Caco-2 (cell line): ENCODE measurements at regions not wholly inside any gene's neighbourhood (a gene's known extent, or its start where the extent isn't known, plus 50 kb on each side); places are given as distances from the start of the nearest gene placed in this dataset.

Source experiments
- BruUV-seq: library from RNA; stranded (reverse); fragments of 400-500 nt; replicated peaks from 2 replicates; lab custom pipeline; 2021; lab: Mats Ljungman, UMichigan
- CTCF ChIA-PET: fragments of 300-600 bp; sonication (Branson Sonifier 250); formaldehyde crosslinking; loops from one replicate; lab custom pipeline; 2022; ENCODE audit warnings: antibody characterized with exemption; lab: Charles Lee
- POLR2A ChIA-PET: fragments of 300-600 bp; sonication (Branson Sonifier 250); formaldehyde crosslinking; loops from one replicate; lab custom pipeline; 2022; ENCODE audit warnings: antibody characterized with exemption; lab: Charles Lee
- DNase-seq, 2 experiments: peaks; one replicate each; pipeline versions ENCODE4 v3.0.0 to v3.0.0-alpha.2; 2020 to 2022
- H3K27me3 ChIP-seq: replicated peaks from 2 replicates; pipeline ENCODE4 v1.6.0; 2011; ENCODE audit warnings: low read length; ENCODE audit not compliant: control insufficient read depth, insufficient read depth
- H3K36me3 ChIP-seq: 2 replicates; pipeline ENCODE4 v1.5.1; 2011; ENCODE audit warnings: low read length; ENCODE audit not compliant: control insufficient read depth, insufficient read depth
- H3K4me1 ChIP-seq: fragments of 250-450 bp; sonication (Bioruptor Pico); 2 replicates; pipeline ENCODE4 v1.5.1; 2020; ENCODE audit warnings: mild to moderate bottlenecking
- H3K4me3 ChIP-seq: 2 replicates; pipeline ENCODE4 v1.5.1; 2011; ENCODE audit warnings: low read depth, mild to moderate bottlenecking, control low read depth, low read length
- H3K9me3 ChIP-seq: fragments of 250-450 bp; sonication (Bioruptor Pico); 2 replicates; pipeline ENCODE4 v1.5.1; 2020; ENCODE audit warnings: mild to moderate bottlenecking, moderate library complexity
- H3K27ac Mint-ChIP-seq: one replicate; pipeline ENCODE4 v1.8.0; 2022; ENCODE audit warnings: mixed read lengths; ENCODE audit not compliant: unreplicated experiment
- H3K27me3 Mint-ChIP-seq: one replicate; pipeline ENCODE4 v1.8.0; 2022; ENCODE audit warnings: mixed read lengths; ENCODE audit not compliant: insufficient read depth, unreplicated experiment
- H3K36me3 Mint-ChIP-seq: one replicate; pipeline ENCODE4 v1.8.0; 2022; ENCODE audit warnings: mild to moderate bottlenecking, mixed read lengths; ENCODE audit not compliant: insufficient read depth, unreplicated experiment
- H3K4me1 Mint-ChIP-seq: one replicate; pipeline ENCODE4 v1.8.0; 2022; ENCODE audit warnings: low read depth, mixed read lengths; ENCODE audit not compliant: unreplicated experiment
- H3K4me3 Mint-ChIP-seq: one replicate; pipeline ENCODE4 v1.8.0; 2022; ENCODE audit warnings: mild to moderate bottlenecking, moderate library complexity, mixed read lengths; ENCODE audit not compliant: unreplicated experiment
- H3K9me3 Mint-ChIP-seq: one replicate; pipeline ENCODE4 v1.8.0; 2022; ENCODE audit warnings: mixed read lengths; ENCODE audit not compliant: unreplicated experiment
- intact Hi-C: fragments of 100-400 bp; cut with micrococcal nuclease; formaldehyde crosslinking; loops from one replicate; pipeline ENCODE4 v1.10.0; 2022; ENCODE audit not compliant: unreplicated experiment
- TF ChIP-seq, protein P1 (sequence below), 2 experiments: fragments of 200-600 bp in 1 of 2; IDR thresholded peaks; 1 replicate in 1 of 2; 2 replicates in 1 of 2; pipeline versions ENCODE4 v1.5.1 to v1.8.0; 2011 to 2022; ENCODE audit warnings: antibody characterized with exemption in 1 of 2, control low read depth in 1 of 2, inconsistent platforms in 1 of 2, low read depth in 1 of 2, low read length in 1 of 2, mild to moderate bottlenecking in 1 of 2, moderate library complexity in 1 of 2; ENCODE audit not compliant: insufficient read depth in 1 of 2, severe bottlenecking in 1 of 2, unreplicated experiment in 1 of 2

DNA sequence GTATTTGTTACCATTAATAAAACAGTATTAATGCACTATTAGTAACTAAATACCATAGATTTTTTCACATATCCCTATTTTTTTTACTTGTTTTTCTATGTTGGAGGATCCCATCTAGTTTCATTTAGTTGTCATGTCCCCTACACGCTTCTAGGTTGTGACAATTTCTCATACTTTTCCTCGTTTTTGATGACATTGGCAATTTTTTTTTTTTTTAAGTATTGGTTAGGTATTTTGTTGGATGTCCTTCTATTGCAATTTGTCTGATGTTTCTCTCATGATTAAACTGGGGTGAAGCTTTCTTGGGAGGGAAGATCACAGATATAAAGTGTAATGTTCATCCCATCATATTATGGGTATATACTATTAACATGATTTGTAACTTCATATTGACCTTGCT is 409.1 kb upstream of the CNTN6 start:
- no peaks in the 10 kb centered on the region for H3K4me1 ChIP-seq
- Mint-ChIP-seq H3K36me3 (no peaks in the 10 kb centered on the region), H3K27ac (no peak overlapping the region), H3K4me3 (no peak overlapping the region), H3K27me3 (no peaks in the 10 kb centered on the region), H3K4me1 (no peaks in the 10 kb centered on the region), H3K9me3 (no peaks in the 10 kb centered on the region)
- no peaks in the 10 kb centered on the region for H3K9me3 ChIP-seq
- no peak for DNase-seq
- TF ChIP-seq, protein P1, sequence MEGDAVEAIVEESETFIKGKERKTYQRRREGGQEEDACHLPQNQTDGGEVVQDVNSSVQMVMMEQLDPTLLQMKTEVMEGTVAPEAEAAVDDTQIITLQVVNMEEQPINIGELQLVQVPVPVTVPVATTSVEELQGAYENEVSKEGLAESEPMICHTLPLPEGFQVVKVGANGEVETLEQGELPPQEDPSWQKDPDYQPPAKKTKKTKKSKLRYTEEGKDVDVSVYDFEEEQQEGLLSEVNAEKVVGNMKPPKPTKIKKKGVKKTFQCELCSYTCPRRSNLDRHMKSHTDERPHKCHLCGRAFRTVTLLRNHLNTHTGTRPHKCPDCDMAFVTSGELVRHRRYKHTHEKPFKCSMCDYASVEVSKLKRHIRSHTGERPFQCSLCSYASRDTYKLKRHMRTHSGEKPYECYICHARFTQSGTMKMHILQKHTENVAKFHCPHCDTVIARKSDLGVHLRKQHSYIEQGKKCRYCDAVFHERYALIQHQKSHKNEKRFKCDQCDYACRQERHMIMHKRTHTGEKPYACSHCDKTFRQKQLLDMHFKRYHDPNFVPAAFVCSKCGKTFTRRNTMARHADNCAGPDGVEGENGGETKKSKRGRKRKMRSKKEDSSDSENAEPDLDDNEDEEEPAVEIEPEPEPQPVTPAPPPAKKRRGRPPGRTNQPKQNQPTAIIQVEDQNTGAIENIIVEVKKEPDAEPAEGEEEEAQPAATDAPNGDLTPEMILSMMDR (IDR thresholded peaks at IDR 0.05; ENCODE audit: insufficient read depth in 1 of 2, low read depth in 1 of 2, low read length in 1 of 2, severe bottlenecking in 1 of 2, unreplicated experiment in 1 of 2) = no peak
- no peaks in the 10 kb centered on the region for H3K27me3 ChIP-seq
- H3K36me3 ChIP-seq = no peaks in the 10 kb centered on the region
- no peak overlapping the region for H3K4me3 ChIP-seq
- POLR2A ChIA-PET = no interaction called here
- intact Hi-C loops = no loop called here
- no TSS peak for BruUV-seq
- CTCF ChIA-PET = no interaction called here

DNA sequence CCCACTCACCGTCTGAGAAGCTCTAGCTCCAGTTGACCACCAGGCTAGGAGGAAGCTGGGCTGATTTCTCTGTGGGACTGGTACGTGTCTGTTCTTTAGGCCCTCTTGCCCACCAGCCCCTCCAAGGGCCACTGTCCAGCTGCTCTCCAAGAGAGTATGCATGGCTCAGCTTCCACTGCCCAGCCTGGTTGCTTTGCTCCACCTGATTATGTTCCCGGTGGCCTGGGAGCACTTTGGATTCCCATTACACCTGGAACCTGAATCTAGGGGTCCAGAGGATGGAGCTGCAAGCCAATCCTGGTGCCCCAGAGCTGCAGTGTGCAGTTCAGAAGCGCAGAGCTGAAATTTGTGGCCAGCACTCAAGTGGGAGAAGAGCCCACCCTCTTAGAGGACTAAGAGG is 402.1 kb upstream of the CNTN6 start:
- TF ChIP-seq, protein P1 (IDR thresholded peaks at IDR 0.05; ENCODE audit: insufficient read depth in 1 of 2, low read depth in 1 of 2, low read length in 1 of 2, severe bottlenecking in 1 of 2, unreplicated experiment in 1 of 2) = no peak
- no peaks in the 10 kb centered on the region for H3K27me3 ChIP-seq
- H3K36me3 ChIP-seq = no peaks in the 10 kb centered on the region
- BruUV-seq = no TSS peak
- no peaks in the 10 kb centered on the region for H3K36me3 Mint-ChIP-seq
- no peaks in the 10 kb centered on the region for H3K27me3 Mint-ChIP-seq
- ChIA-PET POLR2A (no interaction called here), CTCF (no interaction called here)
- intact Hi-C loops = no loop called here
- no peaks in the 10 kb centered on the region for H3K4me1 Mint-ChIP-seq
- DNase-seq = no peak
- no peaks in the 10 kb centered on the region for H3K9me3 Mint-ChIP-seq
- H3K4me3 ChIP-seq = no peak overlapping the region
- H3K4me1 ChIP-seq = no peaks in the 10 kb centered on the region
- no peak overlapping the region for H3K27ac Mint-ChIP-seq
- H3K4me3 Mint-ChIP-seq = no peak overlapping the region
- no peaks in the 10 kb centered on the region for H3K9me3 ChIP-seq

DNA sequence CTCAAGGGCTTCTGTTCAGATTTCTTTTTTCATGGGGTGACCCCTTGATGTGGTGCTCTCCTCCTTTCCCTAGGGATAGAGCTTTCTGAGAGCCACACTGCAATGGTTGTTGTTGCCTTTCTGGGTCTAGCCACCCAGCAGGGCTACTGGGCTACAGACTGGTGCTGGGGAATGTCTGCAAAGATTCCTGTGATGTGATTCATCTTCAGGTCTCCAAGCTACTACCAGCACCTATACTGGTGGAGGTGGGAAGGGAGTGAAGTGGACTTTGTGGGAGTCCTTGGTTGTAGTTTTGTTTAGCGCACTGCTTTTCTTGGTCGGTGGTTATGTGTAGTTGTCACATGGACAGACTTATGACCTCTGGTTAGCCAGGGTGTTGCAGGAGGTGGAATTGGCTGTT is 392.3 kb upstream of the CNTN6 start:
- CTCF ChIA-PET = no interaction called here
- TF ChIP-seq, protein P1 (IDR thresholded peaks at IDR 0.05; ENCODE audit: insufficient read depth in 1 of 2, low read depth in 1 of 2, low read length in 1 of 2, severe bottlenecking in 1 of 2, unreplicated experiment in 1 of 2) = no peak

More for the DNA sequence above, 392.3 kb upstream of the CNTN6 start:
- no peaks in the 10 kb centered on the region for H3K36me3 Mint-ChIP-seq
- H3K9me3 Mint-ChIP-seq = peaks cover 7% of the 10 kb centered on the region
- H3K27ac Mint-ChIP-seq = no peak overlapping the region
- Histone ChIP-seq H3K27me3 (no peaks in the 10 kb centered on the region), H3K4me1 (no peaks in the 10 kb centered on the region), H3K9me3 (no peaks in the 10 kb centered on the region), H3K36me3 (no peaks in the 10 kb centered on the region), H3K4me3 (no peak overlapping the region)
- no peak overlapping the region for H3K4me3 Mint-ChIP-seq
- H3K4me1 Mint-ChIP-seq = no peaks in the 10 kb centered on the region
- intact Hi-C loops = no loop called here
- POLR2A ChIA-PET = no interaction called here
- no TSS peak for BruUV-seq
- H3K27me3 Mint-ChIP-seq = no peaks in the 10 kb centered on the region
- DNase-seq = no peak
